Endothelial cell of umbilical vein (primary cell): ENCODE measurements at regions not wholly inside any gene's neighbourhood (a gene's known extent, or its start where the extent isn't known, plus 50 kb on each side); places are given as distances from the start of the nearest gene placed in this dataset.

Source experiments
- BruUV-seq: library from RNA; stranded (reverse); fragments of 400-500 nt; replicated peaks from 2 replicates; lab custom pipeline; 2021; lab: Mats Ljungman, UMichigan
- CTCF ChIA-PET: fragments of 300-600, 350-600 bp; sonication (Branson Sonifier 250); formaldehyde crosslinking; loops from one replicate; lab custom pipeline; 2021; ENCODE audit warnings: antibody characterized with exemption, inconsistent platforms; lab: Charles Lee
- POLR2A ChIA-PET: fragments of 300-600, 350-600 bp; sonication (Branson Sonifier 250); formaldehyde crosslinking; loops from one replicate; lab custom pipeline; 2021; ENCODE audit warnings: antibody characterized with exemption, inconsistent platforms; lab: Charles Lee
- DNase-seq: peaks from one replicate; pipeline ENCODE4 v3.0.0-alpha.2; 2011; ENCODE audit warnings: low read depth, low spot score
- FAIRE-seq: peaks from 2 replicates; lab custom pipeline; 2011; peaks lifted over from hg19 to GRCh38; lab: Jason Lieb, UNC
- H2AFZ ChIP-seq: 2 replicates; pipeline ENCODE4 v1.6.0; 2012; ENCODE audit warnings: low read depth, low read length, control low read depth, inconsistent platforms
- H3K27ac ChIP-seq: 2 replicates; pipeline ENCODE4 v1.5.1; 2011; ENCODE audit warnings: low read depth, mild to moderate bottlenecking, control low read depth, low read length, moderate library complexity; ENCODE audit not compliant: insufficient read depth
- H3K27me3 ChIP-seq, 2 experiments: 2 replicates each; pipeline versions ENCODE4 v1.6.0 to v1.6.1; 2011; ENCODE audit warnings: low read length in 2 of 2, mixed read lengths in 1 of 2; ENCODE audit not compliant: control insufficient read depth in 2 of 2, insufficient read depth in 2 of 2
- H3K36me3 ChIP-seq, 2 experiments: 2 replicates in 1 of 2; 3 replicates in 1 of 2; pipeline ENCODE4 v1.5.1; 2011; ENCODE audit warnings: low read length in 2 of 2, mild to moderate bottlenecking in 1 of 2, moderate library complexity in 1 of 2; ENCODE audit not compliant: control insufficient read depth in 2 of 2, insufficient read depth in 2 of 2; ENCODE audit errors: extremely low read depth in 1 of 2
- H3K4me1 ChIP-seq: 3 replicates; pipeline ENCODE4 v1.5.1; 2011; ENCODE audit warnings: mild to moderate bottlenecking, low read length; ENCODE audit not compliant: control insufficient read depth, insufficient read depth; ENCODE audit errors: extremely low read depth
- H3K4me2 ChIP-seq: 2 replicates; pipeline ENCODE4 v1.6.1; 2011; ENCODE audit warnings: low read length, control low read depth, mixed read lengths; ENCODE audit not compliant: insufficient read depth
- H3K4me3 ChIP-seq, 3 experiments: fragments of 200-600 bp in 1 of 3; sonication (generic), shearing (Covaris generic) in 1 of 3; replicated peaks in 1 of 3; 2 replicates each; pipeline ENCODE4 v1.5.1; 2011 to 2016; ENCODE audit warnings: control low read depth in 3 of 3, low read length in 3 of 3, mild to moderate bottlenecking in 2 of 3, inconsistent platforms in 1 of 3, low read depth in 1 of 3, moderate library complexity in 1 of 3; ENCODE audit not compliant: insufficient read depth in 1 of 3
- H3K79me2 ChIP-seq: 2 replicates; pipeline ENCODE4 v1.6.0; 2012; ENCODE audit warnings: low read length, inconsistent platforms; ENCODE audit not compliant: control insufficient read depth, insufficient read depth
- H3K9ac ChIP-seq: replicated peaks from 2 replicates; pipeline ENCODE3; 2011; ENCODE audit warnings: low read length, control low read depth; ENCODE audit not compliant: insufficient read depth; ENCODE audit errors: extremely low read depth
- H3K9me1 ChIP-seq: replicated peaks from 3 replicates; pipeline ENCODE4 v1.6.0; 2011; ENCODE audit warnings: mild to moderate bottlenecking, low read length; ENCODE audit not compliant: control insufficient read depth, insufficient read depth; ENCODE audit errors: extremely low read depth
- H3K9me3 ChIP-seq: replicated peaks from 2 replicates; pipeline ENCODE4 v1.5.1; 2012; ENCODE audit warnings: low read length, inconsistent platforms; ENCODE audit not compliant: control insufficient read depth, insufficient read depth
- H4K20me1 ChIP-seq: replicated peaks from 2 replicates; pipeline ENCODE3; 2011; ENCODE audit warnings: mild to moderate bottlenecking, low read length; ENCODE audit not compliant: control insufficient read depth, insufficient read depth; ENCODE audit errors: extremely low read depth
- EZH2 ChIP-seq: IDR thresholded peaks from 2 replicates; pipeline ENCODE4 v1.6.1; 2012; ENCODE audit warnings: borderline replicate concordance, low read depth, mild to moderate bottlenecking, moderate library complexity, low read length, inconsistent platforms; ENCODE audit not compliant: severe bottlenecking
- FOS ChIP-seq: IDR thresholded peaks from 2 replicates; pipeline ENCODE4 v1.6.1; 2011; ENCODE audit warnings: mild to moderate bottlenecking, low read length, moderate library complexity, borderline replicate concordance; ENCODE audit not compliant: insufficient read depth
- GATA2 ChIP-seq: IDR thresholded peaks from 2 replicates; pipeline ENCODE4 v1.7.0; 2011; ENCODE audit warnings: low read depth, mild to moderate bottlenecking, moderate library complexity, mixed read lengths, low read length; ENCODE audit not compliant: insufficient read length, insufficient read depth
- JUN ChIP-seq: IDR thresholded peaks from 2 replicates; pipeline ENCODE4 v1.6.1; 2011; ENCODE audit warnings: borderline replicate concordance, low read depth; ENCODE audit not compliant: insufficient read length, insufficient read depth
- MYC ChIP-seq: IDR thresholded peaks from one replicate; pipeline ENCODE4 v1.6.1; 2011; ENCODE audit warnings: mild to moderate bottlenecking, low read depth, low read length
- POLR2A ChIP-seq: IDR thresholded peaks from 2 replicates; pipeline ENCODE4 v1.6.1; 2012; ENCODE audit warnings: low read depth, mild to moderate bottlenecking, control low read depth, low read length
- POLR2AphosphoS5 ChIP-seq: IDR thresholded peaks from 2 replicates; pipeline ENCODE4 v1.6.1; 2012; ENCODE audit warnings: low read depth, mild to moderate bottlenecking, control low read depth, low read length, moderate library complexity; ENCODE audit not compliant: insufficient read depth
- dilution Hi-C: fragments of 300-500 bp; cut with MboI; formaldehyde crosslinking; loops from one replicate; pipeline ENCODE4 v1.15.0; 2019; ENCODE audit warnings: low sequenced_read_pairs; ENCODE audit not compliant: extremely low pct_ligation_motif_present
- intact Hi-C: fragments of 100-400 bp; cut with micrococcal nuclease; formaldehyde crosslinking; loops from one replicate; pipeline ENCODE4 v1.10.0; 2022
- TF ChIP-seq, protein P1 (sequence below), 2 donors: IDR thresholded peaks; 1 replicate in 1 of 2; 2 replicates in 1 of 2; pipeline ENCODE4 v1.5.1; 2011; ENCODE audit warnings: low read length in 2 of 2, mild to moderate bottlenecking in 2 of 2, moderate library complexity in 2 of 2, control low read depth in 1 of 2, inconsistent platforms in 1 of 2, low read depth in 1 of 2; ENCODE audit not compliant: insufficient read depth in 1 of 2; ENCODE audit errors: extremely low read depth in 1 of 2
- TF ChIP-seq, protein P2 (sequence below): IDR thresholded peaks from 2 replicates; pipeline ENCODE4 v1.6.1; 2011; ENCODE audit not compliant: insufficient read depth, insufficient read length

GRCh38 chr7:20508109-20508508, 107.4 kb upstream of the ABCB5 start:
- Histone ChIP-seq H3K79me2 (no peaks in the 10 kb centered on the region), H3K9ac (no peak overlapping the region), H3K27me3 (no peaks in the 10 kb centered on the region), H3K4me1 (peaks cover 25% of the 10 kb centered on the region), H3K9me1 (no peaks in the 10 kb centered on the region), H3K36me3 (no peaks in the 10 kb centered on the region), H3K4me3 (no peak overlapping the region), H2AFZ (no peak overlapping the region), H3K27ac (no peak overlapping the region), H3K9me3 (no peaks in the 10 kb centered on the region), H3K4me2 (no peak overlapping the region), H4K20me1 (no peaks in the 10 kb centered on the region)
- TF ChIP-seq POLR2A = no peak
- no peak for TF ChIP-seq MYC
- no peak for TF ChIP-seq GATA2
- TF ChIP-seq, protein P1, sequence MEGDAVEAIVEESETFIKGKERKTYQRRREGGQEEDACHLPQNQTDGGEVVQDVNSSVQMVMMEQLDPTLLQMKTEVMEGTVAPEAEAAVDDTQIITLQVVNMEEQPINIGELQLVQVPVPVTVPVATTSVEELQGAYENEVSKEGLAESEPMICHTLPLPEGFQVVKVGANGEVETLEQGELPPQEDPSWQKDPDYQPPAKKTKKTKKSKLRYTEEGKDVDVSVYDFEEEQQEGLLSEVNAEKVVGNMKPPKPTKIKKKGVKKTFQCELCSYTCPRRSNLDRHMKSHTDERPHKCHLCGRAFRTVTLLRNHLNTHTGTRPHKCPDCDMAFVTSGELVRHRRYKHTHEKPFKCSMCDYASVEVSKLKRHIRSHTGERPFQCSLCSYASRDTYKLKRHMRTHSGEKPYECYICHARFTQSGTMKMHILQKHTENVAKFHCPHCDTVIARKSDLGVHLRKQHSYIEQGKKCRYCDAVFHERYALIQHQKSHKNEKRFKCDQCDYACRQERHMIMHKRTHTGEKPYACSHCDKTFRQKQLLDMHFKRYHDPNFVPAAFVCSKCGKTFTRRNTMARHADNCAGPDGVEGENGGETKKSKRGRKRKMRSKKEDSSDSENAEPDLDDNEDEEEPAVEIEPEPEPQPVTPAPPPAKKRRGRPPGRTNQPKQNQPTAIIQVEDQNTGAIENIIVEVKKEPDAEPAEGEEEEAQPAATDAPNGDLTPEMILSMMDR (IDR thresholded peaks at IDR 0.05; ENCODE audit: extremely low read depth in 1 of 2, insufficient read depth in 1 of 2, low read depth in 1 of 2, low read length in 2 of 2) = no peak
- TF ChIP-seq FOS = no peak
- dilution Hi-C loops (no loop called here), intact Hi-C loops (loop anchor here (1.0 kb wide), 1 partner anchor 88 kb away; no protein-coding TSS in a partner anchor)
- CTCF ChIA-PET = interaction anchor here (0.6 to 2.2 kb wide), 3 partner anchors 89 to 351 kb away, joined by 3 to 26 read pairs (median 4); partner anchors contain the start of gene ITGB8
- POLR2A ChIA-PET = no interaction called here
- BruUV-seq = no TSS peak
- FAIRE-seq (no peak), DNase-seq (no peak)

GRCh38 chr7:20509892-20510572, 105.4 kb upstream of the ABCB5 start:
- DNase-seq (no peak), FAIRE-seq (no peak)
- intact Hi-C loops = loop anchor here (10.0 kb wide), 1 partner anchor 295 kb away; the partner anchor contains the start of gene MACC1
- H3K4me2 ChIP-seq = no peak overlapping the region
- H3K79me2 ChIP-seq = no peaks in the 10 kb centered on the region
- ChIA-PET CTCF (interaction anchor here (2.1 kb wide), 1 partner anchor 88 kb away, joined by 5 read pairs; no protein-coding TSS in a partner anchor), POLR2A (no interaction called here)
- BruUV-seq = no TSS peak
- H3K9me3 ChIP-seq = no peaks in the 10 kb centered on the region
- H3K9me1 ChIP-seq = no peaks in the 10 kb centered on the region
- H3K9ac ChIP-seq = no peak overlapping the region
- no peaks in the 10 kb centered on the region for H3K36me3 ChIP-seq
- H3K27me3 ChIP-seq = no peaks in the 10 kb centered on the region
- H4K20me1 ChIP-seq = no peaks in the 10 kb centered on the region
- dilution Hi-C loops = no loop called here
- no peak overlapping the region for H3K27ac ChIP-seq
- no peak overlapping the region for H2AFZ ChIP-seq
- TF ChIP-seq, protein P1 (IDR thresholded peaks at IDR 0.05; ENCODE audit: extremely low read depth in 1 of 2, insufficient read depth in 1 of 2, low read depth in 1 of 2, low read length in 2 of 2) = no peak
- TF ChIP-seq POLR2A (no peak), GATA2 (no peak), POLR2AphosphoS5 (no peak), MYC (no peak), JUN (no peak), EZH2 (no peak), FOS (no peak)
- TF ChIP-seq, protein P2, sequence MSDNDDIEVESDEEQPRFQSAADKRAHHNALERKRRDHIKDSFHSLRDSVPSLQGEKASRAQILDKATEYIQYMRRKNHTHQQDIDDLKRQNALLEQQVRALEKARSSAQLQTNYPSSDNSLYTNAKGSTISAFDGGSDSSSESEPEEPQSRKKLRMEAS = no peak
- H3K4me3 ChIP-seq = no peak overlapping the region
- peaks cover 44% of the 10 kb centered on the region for H3K4me1 ChIP-seq
